ENCODE measurements at regions not wholly inside any gene's neighbourhood (a gene's known extent, or its start where the extent isn't known, plus 50 kb on each side); places are given as distances from the start of the nearest gene placed in this dataset.

DNA sequence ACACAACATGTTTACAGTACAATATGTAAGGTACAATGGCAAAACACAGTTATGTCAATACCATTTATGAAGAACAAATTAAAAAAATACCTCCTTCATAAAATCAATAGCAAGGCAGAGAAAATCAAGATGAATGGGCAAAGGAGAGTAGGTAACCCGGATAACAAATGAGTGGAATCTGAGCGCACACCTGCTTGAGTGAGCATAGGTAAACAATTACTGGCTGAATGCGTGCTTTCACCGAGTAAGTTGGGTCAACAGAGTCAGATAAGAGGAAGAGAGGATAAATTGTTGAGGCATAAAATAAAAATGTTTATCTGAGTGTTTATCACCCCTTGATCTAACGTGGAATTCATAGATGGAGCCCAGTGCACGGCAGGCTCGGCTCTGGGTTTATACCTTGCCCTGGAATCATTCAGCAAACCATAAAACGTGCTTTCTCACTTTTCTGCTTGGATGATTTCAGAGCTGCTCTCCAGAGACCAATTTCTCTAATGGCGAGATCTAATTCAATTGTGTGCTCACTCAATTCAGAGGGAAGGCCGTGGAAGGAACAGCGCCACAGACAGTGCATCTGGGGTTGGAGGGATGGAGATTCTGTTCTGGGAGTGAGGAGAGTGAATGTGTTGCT is 224.8 kb upstream of the MAP3K7 start:
- Histone ChIP-seq H3K4me3 (no peak overlapping the region), H3K27me3 (no peaks in the 10 kb centered on the region), H3K4me1 (no peaks in the 10 kb centered on the region), H3K9me3 (no peaks in the 10 kb centered on the region), H3K36me3 (no peaks in the 10 kb centered on the region), H3K27ac (no peak overlapping the region)
- no peak for DNase-seq (ENCODE audit: low spot score in 2 of 2)
- intact Hi-C loops (cut with DNase I) = no loop called here
- TF ChIP-seq, protein P1, sequence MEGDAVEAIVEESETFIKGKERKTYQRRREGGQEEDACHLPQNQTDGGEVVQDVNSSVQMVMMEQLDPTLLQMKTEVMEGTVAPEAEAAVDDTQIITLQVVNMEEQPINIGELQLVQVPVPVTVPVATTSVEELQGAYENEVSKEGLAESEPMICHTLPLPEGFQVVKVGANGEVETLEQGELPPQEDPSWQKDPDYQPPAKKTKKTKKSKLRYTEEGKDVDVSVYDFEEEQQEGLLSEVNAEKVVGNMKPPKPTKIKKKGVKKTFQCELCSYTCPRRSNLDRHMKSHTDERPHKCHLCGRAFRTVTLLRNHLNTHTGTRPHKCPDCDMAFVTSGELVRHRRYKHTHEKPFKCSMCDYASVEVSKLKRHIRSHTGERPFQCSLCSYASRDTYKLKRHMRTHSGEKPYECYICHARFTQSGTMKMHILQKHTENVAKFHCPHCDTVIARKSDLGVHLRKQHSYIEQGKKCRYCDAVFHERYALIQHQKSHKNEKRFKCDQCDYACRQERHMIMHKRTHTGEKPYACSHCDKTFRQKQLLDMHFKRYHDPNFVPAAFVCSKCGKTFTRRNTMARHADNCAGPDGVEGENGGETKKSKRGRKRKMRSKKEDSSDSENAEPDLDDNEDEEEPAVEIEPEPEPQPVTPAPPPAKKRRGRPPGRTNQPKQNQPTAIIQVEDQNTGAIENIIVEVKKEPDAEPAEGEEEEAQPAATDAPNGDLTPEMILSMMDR (IDR thresholded peaks at IDR 0.05) = no peak

DNA sequence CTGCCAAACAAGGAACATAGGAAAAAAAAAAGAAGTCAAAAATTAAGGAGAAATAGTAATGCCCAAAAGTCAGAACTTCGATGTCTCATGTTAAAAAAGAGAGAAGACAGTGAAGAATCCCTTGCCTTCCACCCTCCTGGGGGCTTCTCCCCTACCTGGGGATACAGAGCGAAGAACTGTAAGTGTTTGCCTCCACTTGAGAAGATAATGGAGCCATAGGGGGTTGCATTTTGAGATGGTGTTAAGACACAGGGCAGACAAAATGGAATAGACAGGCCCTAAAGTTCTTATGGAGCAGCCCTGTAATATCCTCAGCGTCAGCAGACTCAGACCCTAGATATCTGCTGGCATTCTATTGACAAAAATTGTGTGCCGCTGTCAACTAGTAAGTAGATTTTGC is 222.2 kb upstream of the MAP3K7 start:
- intact Hi-C loops (cut with DNase I) = no loop called here

DNA sequence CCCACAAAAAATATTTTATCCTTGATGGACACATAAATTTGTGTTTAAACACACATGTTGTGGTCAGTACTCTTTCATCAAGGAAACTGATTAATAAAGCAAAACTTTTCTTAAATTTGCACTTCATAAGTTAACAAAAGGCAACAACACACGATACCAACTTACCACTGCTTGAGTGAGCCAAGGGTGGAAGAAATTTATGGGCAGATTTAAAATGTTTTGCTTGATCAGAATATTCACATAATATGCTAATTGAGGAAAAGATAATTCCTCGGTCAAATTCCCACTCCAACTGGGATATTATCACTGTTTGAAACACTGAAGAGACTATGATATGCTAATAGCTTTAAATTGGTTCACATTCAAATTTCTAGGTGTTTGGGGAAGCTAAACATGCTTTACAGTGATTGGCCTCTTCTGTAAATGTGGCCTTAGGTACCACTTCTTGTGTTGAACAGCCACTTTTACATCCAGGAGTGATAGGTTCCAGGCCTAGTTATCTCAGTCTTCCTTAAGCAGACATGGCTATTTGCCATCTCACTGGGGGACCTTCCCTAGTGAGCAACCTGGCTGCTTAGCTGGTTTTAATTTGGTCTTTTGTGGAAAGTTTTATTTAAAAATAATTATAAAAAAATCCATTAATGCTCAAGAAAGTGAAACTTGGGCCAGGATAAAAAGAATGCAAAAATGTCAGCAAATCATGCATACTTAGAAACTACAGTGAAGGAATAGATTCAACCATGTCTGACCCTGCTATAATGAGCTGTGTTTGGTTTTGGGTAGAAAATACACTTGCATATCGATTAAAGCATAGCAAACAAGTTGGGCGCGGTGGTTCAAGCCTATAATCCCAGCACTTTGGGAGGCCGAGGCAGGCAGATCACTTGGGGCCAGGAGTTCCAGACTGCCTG is 221.2 kb upstream of the MAP3K7 start:
- Histone ChIP-seq H3K9me3 (no peaks in the 10 kb centered on the region), H3K27me3 (no peaks in the 10 kb centered on the region), H3K4me3 (no peak overlapping the region), H3K4me1 (no peaks in the 10 kb centered on the region), H3K27ac (no peak overlapping the region), H3K36me3 (no peaks in the 10 kb centered on the region)
- intact Hi-C loops (cut with DNase I) = no loop called here
- TF ChIP-seq, protein P1 (IDR thresholded peaks at IDR 0.05) = no peak
- no peak for DNase-seq (ENCODE audit: low spot score in 2 of 2)

More for the DNA sequence above, 222.2 kb upstream of the MAP3K7 start:
- Histone ChIP-seq H3K27ac (no peak overlapping the region), H3K4me3 (no peak overlapping the region), H3K9me3 (no peaks in the 10 kb centered on the region), H3K4me1 (no peaks in the 10 kb centered on the region), H3K36me3 (no peaks in the 10 kb centered on the region), H3K27me3 (no peaks in the 10 kb centered on the region)
- TF ChIP-seq, protein P1 (IDR thresholded peaks at IDR 0.05) = no peak
- DNase-seq (ENCODE audit: low spot score in 2 of 2) = no peak

DNA sequence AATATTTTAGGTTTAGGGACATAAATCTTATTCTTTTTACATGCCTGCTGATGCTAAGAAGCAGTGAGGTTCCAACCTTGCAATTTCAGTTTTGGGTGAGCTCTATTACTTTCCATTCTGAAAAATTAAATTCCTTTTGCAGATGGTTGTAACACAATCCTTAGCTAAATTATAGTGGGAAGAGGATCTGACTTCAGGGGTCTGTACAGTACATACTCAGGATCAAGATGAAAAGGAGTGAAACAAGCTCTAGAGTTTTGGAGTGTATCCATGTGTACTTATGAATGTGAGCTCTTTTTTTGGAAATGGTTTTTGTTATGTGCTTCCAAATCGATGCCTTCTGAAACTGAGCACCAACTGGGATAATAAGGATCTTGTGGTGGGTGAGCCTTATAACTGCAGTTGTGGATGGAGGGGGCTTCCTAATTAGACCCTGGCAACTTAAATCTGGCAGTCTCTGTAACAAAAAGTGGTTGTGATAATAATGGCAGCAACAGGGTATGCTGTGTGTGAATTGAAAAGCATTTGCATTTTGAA is 218.8 kb upstream of the MAP3K7 start:
- Histone ChIP-seq H3K36me3 (no peaks in the 10 kb centered on the region), H3K9me3 (no peaks in the 10 kb centered on the region), H3K4me1 (no peaks in the 10 kb centered on the region), H3K4me3 (no peak overlapping the region), H3K27ac (no peak overlapping the region), H3K27me3 (no peaks in the 10 kb centered on the region)
- intact Hi-C loops (cut with DNase I) = no loop called here
- DNase-seq (ENCODE audit: low spot score in 2 of 2) = no peak
- TF ChIP-seq, protein P1 (IDR thresholded peaks at IDR 0.05) = no peak

DNA sequence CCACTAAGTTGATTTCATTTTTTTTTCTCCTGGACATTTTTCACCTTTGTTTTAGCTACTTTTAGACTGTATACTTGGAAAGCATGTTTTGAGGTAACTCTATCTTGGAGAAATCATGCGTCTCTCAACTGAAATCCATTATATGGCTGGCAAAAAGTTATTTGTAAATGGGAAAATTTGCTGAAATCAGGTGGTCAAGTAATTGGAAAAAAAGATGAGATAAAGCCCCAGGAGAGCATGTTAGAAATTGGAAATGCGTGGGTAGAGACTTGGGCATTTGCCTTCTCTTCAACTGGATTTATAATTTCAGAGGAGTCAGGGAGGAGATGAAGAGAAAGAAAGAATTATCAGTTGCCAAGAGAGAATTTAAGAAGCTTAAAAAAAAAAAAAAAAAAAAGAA is 217.1 kb upstream of the MAP3K7 start:
- TF ChIP-seq, protein P1 (IDR thresholded peaks at IDR 0.05) = no peak
- no peaks in the 10 kb centered on the region for H3K4me1 ChIP-seq

More for the DNA sequence above, 217.1 kb upstream of the MAP3K7 start:
- intact Hi-C loops (cut with DNase I) = no loop called here
- H3K4me3 ChIP-seq = no peak overlapping the region
- no peak overlapping the region for H3K27ac ChIP-seq
- no peaks in the 10 kb centered on the region for H3K9me3 ChIP-seq
- DNase-seq (ENCODE audit: low spot score in 2 of 2) = no peak
- no peaks in the 10 kb centered on the region for H3K36me3 ChIP-seq
- H3K27me3 ChIP-seq = no peaks in the 10 kb centered on the region
